CD14-positive monocyte (primary cell): ENCODE measurements at regions not wholly inside any gene's neighbourhood (a gene's known extent, or its start where the extent isn't known, plus 50 kb on each side); places are given as distances from the start of the nearest gene placed in this dataset.

Source experiments
- DNase-seq, 3 donors: peaks; one replicate each; pipeline ENCODE4 v3.0.0-alpha.2; 2011 to 2022
- H2AFZ ChIP-seq: 2 replicates; pipeline ENCODE4 v1.6.0; 2012; ENCODE audit warnings: mild to moderate bottlenecking, low read depth, low read length, inconsistent platforms; ENCODE audit not compliant: insufficient read depth, poor library complexity, severe bottlenecking
- H3K27ac ChIP-seq, 2 donors: 1 replicate in 1 of 2; 2 replicates in 1 of 2; pipeline ENCODE4 v1.5.1; 2012 to 2013; ENCODE audit warnings: low read length in 2 of 2, control low read depth in 1 of 2, inconsistent platforms in 1 of 2, low read depth in 1 of 2, mild to moderate bottlenecking in 1 of 2
- H3K27me3 ChIP-seq, 2 donors: one replicate each; pipeline versions ENCODE4 v1.6.0 to v1.6.1; 2011 to 2013; ENCODE audit warnings: low read length in 2 of 2; ENCODE audit not compliant: control insufficient read depth in 2 of 2, insufficient read depth in 2 of 2
- H3K36me3 ChIP-seq, 2 donors: replicated peaks in 1 of 2; 1 replicate in 1 of 2; 2 replicates in 1 of 2; pipeline versions ENCODE4 v1.5.1 to v1.6.1; 2012 to 2013; ENCODE audit warnings: low read length in 2 of 2, control low read depth in 1 of 2, inconsistent platforms in 1 of 2, mild to moderate bottlenecking in 1 of 2; ENCODE audit not compliant: insufficient read depth in 2 of 2, control insufficient read depth in 1 of 2
- H3K4me1 ChIP-seq, 2 donors: 1 replicate in 1 of 2; 2 replicates in 1 of 2; pipeline versions ENCODE4 v1.5.1 to v1.6.1; 2012 to 2013; ENCODE audit warnings: low read length in 2 of 2, control low read depth in 1 of 2, inconsistent platforms in 1 of 2, mild to moderate bottlenecking in 1 of 2, moderate library complexity in 1 of 2; ENCODE audit not compliant: insufficient read depth in 2 of 2, control insufficient read depth in 1 of 2
- H3K4me2 ChIP-seq: replicated peaks from 2 replicates; pipeline ENCODE3; 2012; ENCODE audit warnings: low read length, moderate library complexity, mild to moderate bottlenecking; ENCODE audit not compliant: poor library complexity, severe bottlenecking; ENCODE audit errors: extremely low read depth
- H3K4me3 ChIP-seq, 3 experiments: fragments of 200-600 bp in 1 of 3; sonication (generic) in 1 of 3; replicated peaks in 1 of 3; 1 replicate in 2 of 3; 2 replicates in 1 of 3; pipeline ENCODE4 v1.5.1; 2011 to 2013; ENCODE audit warnings: low read length in 3 of 3, mild to moderate bottlenecking in 3 of 3, control low read depth in 2 of 3, low read depth in 2 of 3, inconsistent platforms in 1 of 3, moderate library complexity in 1 of 3
- H3K79me2 ChIP-seq: 2 replicates; pipeline ENCODE4 v1.6.0; 2012; ENCODE audit warnings: mild to moderate bottlenecking, control low read depth, inconsistent platforms, low read length, moderate library complexity; ENCODE audit not compliant: insufficient read depth
- H3K9ac ChIP-seq: 2 replicates; pipeline ENCODE4 v1.6.0; 2017; ENCODE audit warnings: low read length, mild to moderate bottlenecking; ENCODE audit not compliant: insufficient read depth, poor library complexity, severe bottlenecking
- H3K9me3 ChIP-seq, 2 donors: replicated peaks in 1 of 2; 1 replicate in 1 of 2; 2 replicates in 1 of 2; pipeline versions ENCODE4 v1.5.1 to v1.6.1; 2012 to 2013; ENCODE audit warnings: low read length in 2 of 2, control low read depth in 1 of 2; ENCODE audit not compliant: control insufficient read depth in 1 of 2, insufficient read depth in 1 of 2
- H4K20me1 ChIP-seq: 2 replicates; pipeline ENCODE4 v1.6.0; 2012; ENCODE audit warnings: mild to moderate bottlenecking, low read length, control low read depth, moderate library complexity; ENCODE audit not compliant: insufficient read depth
- H3K27ac Mint-ChIP-seq, 7 donors: one replicate each; pipeline ENCODE4 v1.8.0; 2020; ENCODE audit warnings: mild to moderate bottlenecking in 7 of 7, mixed read lengths in 7 of 7, moderate library complexity in 6 of 7, inconsistent platforms in 2 of 7
- H3K27me3 Mint-ChIP-seq, 3 donors: one replicate each; pipeline ENCODE4 v1.8.0; 2021 to 2022; ENCODE audit warnings: low read depth in 3 of 3, mild to moderate bottlenecking in 3 of 3, mixed read lengths in 3 of 3, moderate library complexity in 3 of 3, inconsistent platforms in 1 of 3
- H3K36me3 Mint-ChIP-seq, 2 donors: one replicate each; pipeline ENCODE4 v1.8.0; 2020; ENCODE audit warnings: mixed read lengths in 2 of 2, inconsistent platforms in 1 of 2, mild to moderate bottlenecking in 1 of 2
- H3K4me1 Mint-ChIP-seq: one replicate; pipeline ENCODE4 v1.8.0; 2020; ENCODE audit warnings: mild to moderate bottlenecking, mixed read lengths
- H3K4me3 Mint-ChIP-seq, 2 donors: one replicate each; pipeline ENCODE4 v1.8.0; 2020; ENCODE audit warnings: mild to moderate bottlenecking in 2 of 2, mixed read lengths in 2 of 2, moderate library complexity in 1 of 2
- H3K9me3 Mint-ChIP-seq, 7 donors: one replicate each; pipeline ENCODE4 v1.8.0; 2020 to 2022; ENCODE audit warnings: mixed read lengths in 7 of 7, mild to moderate bottlenecking in 6 of 7, moderate library complexity in 6 of 7, inconsistent platforms in 2 of 7
- CTCF ChIP-seq: fragments of 200-600 bp; IDR thresholded peaks from one replicate; pipeline ENCODE4 v1.8.0; 2022; ENCODE audit warnings: antibody characterized with exemption, mild to moderate bottlenecking
- WGBS: methylation state at CpG from one replicate; pipeline ENCODE4 v1.1.5; 2013; ENCODE audit warnings: missing lambda C conversion rate; ENCODE audit not compliant: insufficient coverage; 5-methylcytosine and 5-hydroxymethylcytosine counted together
- intact Hi-C, 2 donors: fragments of 100-400 bp; cut with micrococcal nuclease; formaldehyde crosslinking; loops; one replicate each; pipeline versions ENCODE4 v1.15.0 to v1.15.1; 2023

- Histone ChIP-seq H4K20me1 (no peaks in the 10 kb centered on the region), H3K36me3 (no peaks in the 10 kb centered on the region), H3K9ac (no peak overlapping the region), H3K79me2 (no peaks in the 10 kb centered on the region), H2AFZ (no peak overlapping the region), H3K27ac (no peak overlapping the region), H3K4me2 (no peak overlapping the region), H3K27me3 (no peaks in the 10 kb centered on the region), H3K4me1 (no peaks in the 10 kb centered on the region), H3K9me3 (peaks cover 0 to 5% of the 10 kb centered on the region in 2 donors), H3K4me3 (no peak overlapping the region)
- H3K4me1 Mint-ChIP-seq: no peaks in the 10 kb centered on the region
- WGBS: no CpG with 5 or more reads among the region's 2 CpGs
- H3K27ac Mint-ChIP-seq: no peak overlapping the region
- no peak for DNase-seq
- intact Hi-C loops: no loop called here
- peaks cover 0 to 4% (median 2%) of the 10 kb centered on the region in 7 donors for H3K9me3 Mint-ChIP-seq
- H3K4me3 Mint-ChIP-seq: no peak overlapping the region
- no peaks in the 10 kb centered on the region for H3K36me3 Mint-ChIP-seq
- H3K27me3 Mint-ChIP-seq: no peaks in the 10 kb centered on the region
- no peak for TF ChIP-seq CTCF
Observed at GRCh38 chr4:124188595-124188994, 523.9 kb downstream of the ANKRD50 start.

DNA sequence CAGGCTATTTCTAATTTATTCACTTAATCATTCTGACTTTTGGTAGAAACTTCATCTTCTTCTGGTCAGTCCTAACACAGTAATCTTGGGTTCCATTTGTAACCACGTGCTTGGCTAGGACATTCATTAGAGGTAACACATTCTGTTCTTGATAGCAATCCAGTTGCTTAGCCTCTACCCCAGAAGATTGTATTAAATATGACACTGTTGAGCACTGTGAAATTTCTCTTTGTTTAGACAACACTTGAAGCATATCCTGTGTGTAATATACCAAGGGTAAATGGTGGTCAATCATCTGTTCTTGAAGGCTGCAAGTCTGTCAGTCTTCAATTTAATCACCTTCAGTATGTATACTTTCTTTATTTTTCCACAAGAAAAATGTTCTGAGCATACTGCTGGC is 523.0 kb downstream of the ANKRD50 start:
- no peaks in the 10 kb centered on the region for H3K27me3 ChIP-seq
- H3K36me3 ChIP-seq: no peaks in the 10 kb centered on the region
- peaks cover 0 to 5% of the 10 kb centered on the region in 2 donors for H3K9me3 ChIP-seq
- TF ChIP-seq CTCF: no peak
- H3K4me1 ChIP-seq: no peaks in the 10 kb centered on the region
- no peak overlapping the region for H2AFZ ChIP-seq
- H3K36me3 Mint-ChIP-seq: no peaks in the 10 kb centered on the region
- H4K20me1 ChIP-seq: no peaks in the 10 kb centered on the region
- H3K4me1 Mint-ChIP-seq: no peaks in the 10 kb centered on the region
- DNase-seq: no peak
- peaks cover 0 to 8% (median 3%) of the 10 kb centered on the region in 7 donors for H3K9me3 Mint-ChIP-seq
- H3K4me2 ChIP-seq: no peak overlapping the region
- no peaks in the 10 kb centered on the region for H3K27me3 Mint-ChIP-seq
- H3K27ac Mint-ChIP-seq: no peak overlapping the region
- H3K4me3 Mint-ChIP-seq: no peak overlapping the region
- H3K4me3 ChIP-seq: no peak overlapping the region
- no peaks in the 10 kb centered on the region for H3K79me2 ChIP-seq
- WGBS: 100% methylated on average over 1 of the region's 1 CpG
- no peak overlapping the region for H3K27ac ChIP-seq
- intact Hi-C loops: no loop called here
- no peak overlapping the region for H3K9ac ChIP-seq
